ENCODE measurements at regions not wholly inside any gene's neighbourhood (a gene's known extent, or its start where the extent isn't known, plus 50 kb on each side); places are given as distances from the start of the nearest gene placed in this dataset.

DNA sequence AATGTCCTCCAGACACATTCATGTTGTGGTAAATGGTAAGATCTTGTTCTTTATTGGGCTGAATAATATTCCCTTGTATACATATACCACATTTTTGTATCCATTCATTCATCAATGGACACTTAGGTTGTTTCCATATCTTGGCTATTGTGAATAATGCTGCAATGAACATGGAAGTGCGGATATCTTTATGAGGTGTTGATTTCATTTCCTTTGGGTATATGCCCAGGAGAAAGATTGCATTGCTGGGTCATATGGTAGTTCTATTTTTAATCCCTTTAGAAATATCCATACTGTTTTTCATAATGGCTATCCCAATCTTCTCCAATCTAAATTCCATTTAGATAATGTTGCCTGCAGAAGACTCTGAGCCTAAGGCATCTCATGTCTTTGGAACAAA is 78.0 kb upstream of the TNC start:
- Histone ChIP-seq H3K4me3 (ENCODE audit: low read depth, low read length) (no peak overlapping the region), H3K27ac (ENCODE audit: low read depth, low read length) (no peak overlapping the region), H3K27me3 (ENCODE audit: control insufficient read depth, insufficient read depth, low read length) (no peaks in the 10 kb centered on the region), H3K9me3 (ENCODE audit: control insufficient read depth, insufficient read depth, low read depth, low read length) (peaks cover 14% of the 10 kb centered on the region; the same call in 1 of the 2 replicates), H3K36me3 (ENCODE audit: control insufficient read depth, insufficient read depth, low read length) (peaks cover 10% of the 10 kb centered on the region; the same call in 1 of the 2 replicates), H3K9ac (ENCODE audit: low read length) (no peak overlapping the region), H3K4me1 (ENCODE audit: control insufficient read depth, insufficient read depth, low read length) (peaks cover 28% of the 10 kb centered on the region)

DNA sequence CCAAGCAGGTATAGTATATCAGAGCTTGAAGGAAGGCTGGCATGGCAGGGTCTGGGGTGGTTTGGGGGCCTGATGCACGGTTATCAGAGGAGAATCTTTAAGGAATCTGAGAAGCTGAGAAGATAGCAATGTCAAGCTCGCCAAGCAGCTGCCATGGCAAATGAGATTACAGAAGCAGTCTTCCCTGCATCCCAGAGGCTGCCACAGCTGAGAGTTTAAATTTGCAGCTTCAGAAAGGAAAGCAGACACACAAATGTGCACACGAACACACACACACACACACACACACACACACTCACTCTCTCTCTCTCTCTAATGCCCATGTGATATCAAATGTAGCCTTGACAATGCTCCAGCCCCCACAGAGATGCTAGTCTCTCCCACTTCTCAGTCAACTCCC is 79.0 kb upstream of the TNC start:
- Histone ChIP-seq H3K27me3 (ENCODE audit: control insufficient read depth, insufficient read depth, low read length) (no peaks in the 10 kb centered on the region), H3K9ac (ENCODE audit: low read length) (no peak overlapping the region), H3K36me3 (ENCODE audit: control insufficient read depth, insufficient read depth, low read length) (peaks cover 10% of the 10 kb centered on the region; the same call in 1 of the 2 replicates), H3K27ac (ENCODE audit: low read depth, low read length) (no peak overlapping the region), H3K4me3 (ENCODE audit: low read depth, low read length) (no peak overlapping the region), H3K4me1 (ENCODE audit: control insufficient read depth, insufficient read depth, low read length) (peaks cover 24% of the 10 kb centered on the region), H3K9me3 (ENCODE audit: control insufficient read depth, insufficient read depth, low read depth, low read length) (peaks cover 12% of the 10 kb centered on the region; the same call in 1 of the 2 replicates)

DNA sequence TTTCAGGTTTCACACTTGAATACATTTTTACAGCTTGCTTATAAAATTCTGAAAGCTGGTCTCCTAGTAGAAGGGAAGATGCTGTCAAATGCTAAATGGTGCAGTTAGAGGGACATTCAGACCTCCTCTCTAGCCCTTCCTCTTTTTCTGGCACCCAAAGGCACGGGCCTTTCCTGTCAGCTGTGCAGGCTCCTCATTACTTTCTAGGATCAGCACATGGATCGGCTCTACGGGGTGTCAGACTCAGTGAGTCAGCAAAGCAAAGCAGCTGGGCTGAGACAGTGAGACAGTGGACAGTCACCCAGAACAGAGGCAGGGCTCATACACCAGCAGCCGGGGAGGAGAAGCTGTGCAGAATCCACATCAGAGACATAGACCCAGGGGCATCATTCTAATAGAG is 80.0 kb upstream of the TNC start:
- Histone ChIP-seq H3K36me3 (ENCODE audit: control insufficient read depth, insufficient read depth, low read length) (peaks cover 6% of the 10 kb centered on the region; the same call in 1 of the 2 replicates), H3K4me1 (ENCODE audit: control insufficient read depth, insufficient read depth, low read length) (peaks cover 28% of the 10 kb centered on the region), H3K4me3 (ENCODE audit: low read depth, low read length) (no peak overlapping the region), H3K9ac (ENCODE audit: low read length) (no peak overlapping the region), H3K9me3 (ENCODE audit: control insufficient read depth, insufficient read depth, low read depth, low read length) (peaks cover 12% of the 10 kb centered on the region; the same call in 1 of the 2 replicates), H3K27me3 (ENCODE audit: control insufficient read depth, insufficient read depth, low read length) (no peaks in the 10 kb centered on the region), H3K27ac (ENCODE audit: low read depth, low read length) (no peak overlapping the region)

DNA sequence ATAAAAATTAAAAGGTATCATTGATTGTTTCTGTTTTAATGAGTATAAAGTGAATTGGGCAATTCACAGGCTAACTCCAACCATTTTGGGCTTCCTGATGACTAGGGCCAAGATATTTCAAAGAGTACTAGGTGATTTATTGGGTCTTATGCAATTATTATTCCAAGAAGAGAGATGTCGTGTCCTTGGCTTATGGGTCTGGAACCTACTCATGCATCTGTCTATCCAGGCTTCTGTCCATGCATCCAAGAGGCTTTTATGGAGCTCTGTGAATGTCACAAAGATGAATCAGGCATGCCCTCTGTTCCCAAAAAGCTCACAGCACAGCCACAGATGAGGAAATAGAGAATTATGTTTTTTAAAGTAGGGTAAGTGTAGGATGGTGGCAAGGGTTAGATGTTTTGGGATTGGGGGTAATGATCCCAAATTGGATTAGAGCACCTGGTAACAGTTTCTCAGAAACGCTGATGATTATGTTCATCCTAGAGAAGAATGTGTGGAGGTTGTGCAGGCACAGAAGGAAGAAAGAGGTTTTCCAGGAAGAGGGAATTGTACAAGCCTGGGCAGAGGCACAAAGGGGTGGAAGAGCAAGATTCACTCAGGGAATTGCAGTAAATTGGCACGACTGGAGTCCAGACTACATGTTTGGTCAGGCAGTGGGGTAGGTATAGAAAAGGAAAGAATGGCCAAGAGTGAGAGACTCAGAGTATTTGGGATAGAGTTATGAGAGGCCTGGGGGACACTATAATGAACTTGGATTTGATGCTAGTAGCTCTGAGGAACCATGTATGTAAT is 83.0 kb upstream of the TNC start:
- Histone ChIP-seq H3K36me3 (ENCODE audit: control insufficient read depth, insufficient read depth, low read length) (no peaks in the 10 kb centered on the region), H3K4me3 (ENCODE audit: low read depth, low read length) (no peak overlapping the region), H3K9ac (ENCODE audit: low read length) (no peak overlapping the region), H3K27me3 (ENCODE audit: control insufficient read depth, insufficient read depth, low read length) (no peaks in the 10 kb centered on the region), H3K9me3 (ENCODE audit: control insufficient read depth, insufficient read depth, low read depth, low read length) (no peaks in the 10 kb centered on the region), H3K27ac (ENCODE audit: low read depth, low read length) (no peak overlapping the region), H3K4me1 (ENCODE audit: control insufficient read depth, insufficient read depth, low read length) (peaks cover 17% of the 10 kb centered on the region)

DNA sequence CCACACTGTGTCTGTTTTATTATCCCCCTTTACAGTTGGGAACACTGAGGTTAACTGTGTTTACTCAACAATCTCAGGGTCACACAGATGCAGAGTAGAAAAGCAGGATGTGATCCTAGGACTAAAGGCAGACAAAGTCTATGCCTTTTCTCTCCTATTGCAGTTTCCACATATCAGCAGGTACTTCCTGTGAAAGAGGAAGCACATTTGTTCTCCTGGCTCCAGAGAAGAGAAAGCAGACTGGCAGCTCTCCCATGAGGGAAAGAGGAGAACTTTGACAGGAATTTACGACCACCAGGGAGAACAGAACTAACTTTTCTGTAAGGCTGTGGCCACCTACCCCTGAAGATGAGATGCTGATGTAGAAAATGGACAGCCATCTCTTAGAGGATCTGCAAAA is 84.2 kb upstream of the TNC start:
- no peak overlapping the region for H3K9ac ChIP-seq (ENCODE audit: low read length)
- no peak overlapping the region for H3K27ac ChIP-seq (ENCODE audit: low read depth, low read length)
- H3K36me3 ChIP-seq (ENCODE audit: control insufficient read depth, insufficient read depth, low read length) = no peaks in the 10 kb centered on the region
- H3K4me1 ChIP-seq (ENCODE audit: control insufficient read depth, insufficient read depth, low read length) = peaks cover 22% of the 10 kb centered on the region
- H3K4me3 ChIP-seq (ENCODE audit: low read depth, low read length) = no peak overlapping the region
- no peaks in the 10 kb centered on the region for H3K27me3 ChIP-seq (ENCODE audit: control insufficient read depth, insufficient read depth, low read length)
- H3K9me3 ChIP-seq (ENCODE audit: control insufficient read depth, insufficient read depth, low read depth, low read length) = no peaks in the 10 kb centered on the region

DNA sequence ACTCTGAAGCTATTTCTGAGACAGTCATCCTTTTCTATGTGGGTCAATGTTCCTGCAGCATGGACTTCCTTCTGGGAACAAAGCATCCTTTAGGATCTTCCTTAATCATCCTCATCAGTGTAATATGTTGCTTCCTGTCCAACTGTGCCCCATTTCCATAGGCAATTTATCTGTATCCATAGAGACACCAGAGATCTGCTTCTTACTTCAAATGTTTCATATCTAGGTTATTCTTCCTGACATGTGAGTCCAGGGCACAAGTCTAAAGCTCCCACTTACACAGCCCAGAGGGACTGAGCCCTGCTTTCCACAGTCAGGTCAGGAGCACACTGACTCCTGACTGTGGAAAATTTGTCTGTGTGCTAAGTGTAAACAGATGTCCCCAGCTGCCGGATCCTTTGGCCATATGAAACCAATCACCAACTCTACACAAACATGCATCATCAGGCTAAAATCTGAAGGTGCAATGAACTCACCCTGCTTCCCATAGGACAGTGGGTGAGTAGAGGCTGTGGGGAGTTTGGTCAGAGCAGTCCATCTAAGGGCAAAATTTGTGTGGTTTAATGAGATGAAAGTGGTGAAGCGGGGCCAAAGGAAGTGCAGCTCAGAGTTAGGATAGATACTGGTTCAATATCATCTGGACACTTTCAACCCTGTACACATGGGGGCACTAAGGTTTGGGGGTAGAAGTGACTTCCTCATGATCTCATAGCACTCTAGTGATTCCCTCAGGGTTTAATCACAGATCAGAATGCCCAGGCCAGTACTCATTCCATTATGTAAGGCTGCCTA is 85.2 kb upstream of the TNC start:
- Histone ChIP-seq H3K27ac (ENCODE audit: low read depth, low read length) (no peak overlapping the region), H3K4me3 (ENCODE audit: low read depth, low read length) (no peak overlapping the region)

DNA sequence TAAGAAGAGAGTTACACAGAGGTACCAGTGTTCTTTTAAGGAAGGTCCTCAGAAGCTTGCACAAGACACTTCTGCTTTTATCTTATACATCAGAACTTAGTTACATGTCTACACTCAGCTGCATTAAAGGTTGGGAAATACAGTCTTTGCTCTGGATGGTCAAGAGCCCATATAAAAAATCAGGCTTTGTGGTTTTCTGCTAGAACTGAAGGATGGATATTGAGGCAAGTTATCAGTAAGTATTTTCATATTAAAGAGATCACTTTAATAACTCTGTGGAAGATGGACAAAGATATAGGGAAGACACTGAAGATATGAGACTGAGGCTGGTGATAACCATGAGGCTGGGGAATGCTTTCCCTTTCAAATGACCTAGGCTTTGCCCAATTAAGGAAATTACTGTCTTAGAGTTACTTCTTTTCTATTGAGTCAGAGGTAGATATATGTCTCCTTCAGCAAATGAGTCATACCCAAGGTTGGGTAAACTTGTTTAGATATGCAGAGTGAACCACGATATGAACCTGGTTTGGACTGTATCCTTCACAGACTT is 87.0 kb upstream of the TNC start:
- Histone ChIP-seq H3K36me3 (ENCODE audit: control insufficient read depth, insufficient read depth, low read length) (no peaks in the 10 kb centered on the region), H3K9me3 (ENCODE audit: control insufficient read depth, insufficient read depth, low read depth, low read length) (no peaks in the 10 kb centered on the region), H3K9ac (ENCODE audit: low read length) (no peak overlapping the region), H3K27ac (ENCODE audit: low read depth, low read length) (no peak overlapping the region), H3K4me1 (ENCODE audit: control insufficient read depth, insufficient read depth, low read length) (peaks cover 18% of the 10 kb centered on the region), H3K4me3 (ENCODE audit: low read depth, low read length) (no peak overlapping the region), H3K27me3 (ENCODE audit: control insufficient read depth, insufficient read depth, low read length) (no peaks in the 10 kb centered on the region)

More for the DNA sequence above, 85.2 kb upstream of the TNC start:
- Histone ChIP-seq H3K9me3 (ENCODE audit: control insufficient read depth, insufficient read depth, low read depth, low read length) (no peaks in the 10 kb centered on the region), H3K27me3 (ENCODE audit: control insufficient read depth, insufficient read depth, low read length) (no peaks in the 10 kb centered on the region), H3K4me1 (ENCODE audit: control insufficient read depth, insufficient read depth, low read length) (peaks cover 15% of the 10 kb centered on the region), H3K36me3 (ENCODE audit: control insufficient read depth, insufficient read depth, low read length) (no peaks in the 10 kb centered on the region), H3K9ac (ENCODE audit: low read length) (no peak overlapping the region)

DNA sequence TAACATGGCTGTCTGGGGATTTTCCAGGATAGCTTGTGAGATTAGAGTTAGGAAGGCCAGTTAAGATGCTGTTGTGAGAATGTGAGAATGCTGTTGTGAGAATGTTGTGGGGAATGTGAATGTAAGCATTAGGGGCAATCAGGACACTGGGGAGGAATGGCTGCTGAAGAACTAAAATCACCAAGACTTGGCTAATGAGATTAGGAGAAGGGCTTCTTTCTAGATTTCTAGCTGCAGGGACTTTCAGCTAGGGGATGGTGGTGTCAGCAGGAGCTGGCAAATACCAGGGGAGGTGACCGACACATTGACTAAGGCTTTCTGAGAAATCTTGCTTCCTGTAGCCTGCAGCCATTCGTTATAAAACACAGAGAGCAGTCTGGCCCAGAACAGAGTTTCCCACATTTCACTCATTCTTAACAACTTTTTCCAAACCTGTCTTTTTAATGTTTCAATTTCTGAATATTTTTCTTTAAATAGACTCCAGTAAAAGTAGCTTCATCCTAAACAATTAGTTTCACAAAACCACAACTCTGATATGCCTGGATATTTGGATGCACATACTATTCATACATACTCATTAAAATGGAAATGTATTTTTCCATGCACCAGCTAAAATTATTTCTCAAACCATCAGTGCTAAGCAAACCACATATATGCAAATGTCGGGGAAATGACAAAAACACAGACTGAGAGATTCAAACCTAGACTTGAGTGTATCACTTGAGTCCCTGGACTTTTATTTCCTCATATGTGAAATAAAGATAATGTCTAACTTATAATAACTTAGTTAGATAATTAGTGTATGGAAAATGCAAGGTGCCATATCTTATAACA is 89.3 kb upstream of the TNC start:
- H3K4me1 ChIP-seq (ENCODE audit: control insufficient read depth, insufficient read depth, low read length) = peaks cover 21% of the 10 kb centered on the region
- H3K27me3 ChIP-seq (ENCODE audit: control insufficient read depth, insufficient read depth, low read length) = no peaks in the 10 kb centered on the region
- no peaks in the 10 kb centered on the region for H3K36me3 ChIP-seq (ENCODE audit: control insufficient read depth, insufficient read depth, low read length)
- no peak overlapping the region for H3K9ac ChIP-seq (ENCODE audit: low read length)
- H3K9me3 ChIP-seq (ENCODE audit: control insufficient read depth, insufficient read depth, low read depth, low read length) = no peaks in the 10 kb centered on the region
- H3K4me3 ChIP-seq (ENCODE audit: low read depth, low read length) = no peak overlapping the region
- H3K27ac ChIP-seq (ENCODE audit: low read depth, low read length) = no peak overlapping the region

DNA sequence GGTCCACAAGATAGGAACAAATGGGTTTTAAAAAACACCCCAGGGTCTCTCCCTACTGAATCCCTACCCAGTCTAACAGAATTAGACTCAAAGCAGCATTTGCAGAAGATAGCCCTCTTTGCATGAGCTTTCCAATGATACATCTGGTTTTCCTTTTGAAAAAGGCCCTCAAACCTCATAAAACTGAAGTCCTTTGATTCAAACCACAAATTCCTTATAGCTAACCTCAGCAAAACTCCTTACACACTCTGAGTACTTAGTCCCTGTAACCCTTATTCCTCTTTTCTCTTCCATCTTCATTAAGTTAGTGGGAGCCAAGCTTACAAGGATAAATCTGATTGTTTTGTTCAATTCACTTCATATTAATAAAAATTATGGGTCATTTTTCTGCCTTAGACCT is 90.5 kb upstream of the TNC start:
- Histone ChIP-seq H3K36me3 (ENCODE audit: control insufficient read depth, insufficient read depth, low read length) (no peaks in the 10 kb centered on the region), H3K9me3 (ENCODE audit: control insufficient read depth, insufficient read depth, low read depth, low read length) (no peaks in the 10 kb centered on the region), H3K27ac (ENCODE audit: low read depth, low read length) (no peak overlapping the region), H3K4me3 (ENCODE audit: low read depth, low read length) (no peak overlapping the region), H3K9ac (ENCODE audit: low read length) (no peak overlapping the region), H3K27me3 (ENCODE audit: control insufficient read depth, insufficient read depth, low read length) (no peaks in the 10 kb centered on the region), H3K4me1 (ENCODE audit: control insufficient read depth, insufficient read depth, low read length) (peaks cover 26% of the 10 kb centered on the region)

DNA sequence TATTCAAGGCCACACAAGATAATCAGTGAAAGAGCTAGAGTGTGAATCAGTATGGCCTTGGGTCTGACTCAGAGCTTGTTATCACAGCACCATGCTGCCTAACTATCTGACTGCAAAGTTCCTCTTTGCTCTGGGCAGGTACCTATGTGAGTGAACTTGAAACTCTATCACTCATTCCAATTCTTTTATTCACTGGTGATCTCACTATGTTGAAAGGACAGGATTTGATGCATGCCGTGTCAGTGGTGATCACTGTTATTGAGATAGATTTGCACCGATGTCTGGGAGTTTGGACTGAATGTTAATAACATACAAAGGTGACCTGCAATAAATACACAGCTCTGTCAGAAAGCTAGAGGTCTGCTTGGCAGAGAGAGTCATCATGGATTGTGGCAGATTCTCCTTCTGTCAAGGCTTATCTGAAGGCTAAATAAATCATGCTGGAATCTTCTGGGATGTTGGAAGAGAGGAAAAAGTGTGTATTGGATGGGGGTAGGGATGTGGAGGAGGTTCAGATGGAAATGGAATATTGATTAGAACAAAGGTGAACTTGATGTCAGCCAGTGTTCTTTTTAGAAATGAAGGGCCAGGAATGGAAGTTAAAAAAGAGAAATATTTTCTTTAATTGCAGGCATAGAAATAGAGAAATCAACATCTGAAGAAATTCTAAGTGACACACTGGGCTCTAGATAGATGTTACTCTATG is 91.8 kb upstream of the TNC start:
- no peak overlapping the region for H3K9ac ChIP-seq (ENCODE audit: low read length)
- H3K36me3 ChIP-seq (ENCODE audit: control insufficient read depth, insufficient read depth, low read length) = no peaks in the 10 kb centered on the region
- no peak overlapping the region for H3K27ac ChIP-seq (ENCODE audit: low read depth, low read length)
- H3K4me3 ChIP-seq (ENCODE audit: low read depth, low read length) = no peak overlapping the region
- no peaks in the 10 kb centered on the region for H3K9me3 ChIP-seq (ENCODE audit: control insufficient read depth, insufficient read depth, low read depth, low read length)
- peaks cover 26% of the 10 kb centered on the region for H3K4me1 ChIP-seq (ENCODE audit: control insufficient read depth, insufficient read depth, low read length)
- H3K27me3 ChIP-seq (ENCODE audit: control insufficient read depth, insufficient read depth, low read length) = no peaks in the 10 kb centered on the region

All from HUES6 (cell line).